Stimulated activated CD4-positive, alpha-beta T cell treated with anti-CD3 and anti-CD28 coated beads, Interleukin-4, amount 100 ng/mL, for 24 hours (primary cell): ENCODE measurements at regions not wholly inside any gene's neighbourhood (a gene's known extent, or its start where the extent isn't known, plus 50 kb on each side); places are given as distances from the start of the nearest gene placed in this dataset.
"Not testable (repeated sequence)": the region's sequence is repeated elsewhere in the genome, so short reads cannot be mapped to it uniquely, and the experiment has no call there.

Experiments used
- DNase-seq: peaks from one replicate; pipeline ENCODE4 v3.0.0-alpha.2; 2020

DNA sequence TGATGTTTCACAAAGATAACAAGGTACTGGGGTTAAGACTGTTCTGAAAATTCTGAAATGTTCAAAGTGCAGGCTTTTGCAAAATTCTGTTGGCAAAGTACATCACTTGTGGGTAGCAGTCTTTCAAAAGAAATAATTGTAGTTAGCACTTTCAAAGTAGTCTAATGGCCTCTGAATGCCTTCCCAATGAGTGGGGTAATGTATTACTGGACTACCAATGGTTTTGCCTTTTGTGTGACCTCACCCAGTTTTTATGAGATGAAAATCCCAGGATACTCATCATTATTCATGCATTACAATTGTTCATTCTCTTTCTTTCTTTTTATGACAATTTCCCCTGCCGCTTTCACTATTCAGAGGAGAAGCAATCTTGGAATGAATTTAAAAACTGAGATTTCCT is 686.1 kb downstream of the GLUD2 start:
- DNase-seq: no peak

DNA sequence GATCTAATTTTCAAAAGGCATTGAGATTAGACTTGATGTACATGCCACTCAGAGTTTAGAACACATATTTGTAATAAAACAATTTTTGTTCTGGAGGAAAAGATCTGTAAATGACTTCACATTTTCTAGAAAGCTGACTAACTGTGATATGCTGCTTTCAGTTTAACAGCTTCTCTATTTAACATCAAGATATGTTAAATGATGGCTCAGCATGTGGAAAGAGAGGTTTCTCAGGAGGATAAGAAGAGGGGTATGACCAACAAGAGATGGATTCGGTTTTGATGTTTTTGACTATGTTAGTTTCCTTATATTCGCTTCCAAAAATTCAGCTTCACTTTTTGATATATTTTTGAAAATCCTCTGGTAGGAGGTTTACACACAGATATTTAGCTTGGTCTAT is 698.7 kb downstream of the GLUD2 start:
- DNase-seq: no peak

DNA sequence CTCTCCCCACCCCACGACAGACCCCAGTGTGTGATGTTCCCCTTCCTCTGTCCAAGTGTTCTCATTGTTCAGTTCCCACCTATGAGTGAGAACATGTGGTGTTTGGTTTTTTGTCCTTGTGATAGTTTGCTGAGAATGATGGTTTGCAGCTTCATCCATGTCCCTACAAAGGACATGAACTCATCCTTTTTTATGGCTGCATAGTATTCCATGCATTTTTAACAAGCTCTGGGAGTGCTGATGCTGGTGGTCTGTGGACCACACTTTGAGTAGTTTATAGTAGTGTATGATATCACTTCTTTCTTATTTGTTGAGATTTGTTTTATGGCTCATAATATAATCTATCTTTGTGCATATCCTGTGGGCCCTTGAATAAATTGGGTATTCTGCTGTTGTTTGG is 706.2 kb downstream of the GLUD2 start:
- not testable (repeated sequence) for DNase-seq

DNA sequence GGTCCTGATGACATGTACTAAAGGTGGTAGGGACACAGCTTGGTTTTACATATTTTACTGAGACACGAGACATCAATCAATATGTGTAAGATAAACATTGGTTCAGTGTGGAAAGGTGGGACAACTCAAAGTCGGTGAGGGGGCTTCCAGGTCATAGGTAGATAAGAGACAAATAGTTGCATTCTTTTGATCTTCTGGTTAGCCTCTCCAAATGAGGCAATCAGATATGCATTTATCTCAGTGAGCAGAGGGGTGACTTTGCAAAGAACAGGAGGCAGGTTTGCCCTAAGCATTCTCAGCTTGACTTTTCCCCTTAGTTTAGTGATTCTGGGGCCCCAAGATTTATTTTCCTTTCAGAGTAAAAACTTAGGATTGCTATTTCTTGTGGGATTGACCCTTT is 706.9 kb downstream of the GLUD2 start:
- DNase-seq: no peak

DNA sequence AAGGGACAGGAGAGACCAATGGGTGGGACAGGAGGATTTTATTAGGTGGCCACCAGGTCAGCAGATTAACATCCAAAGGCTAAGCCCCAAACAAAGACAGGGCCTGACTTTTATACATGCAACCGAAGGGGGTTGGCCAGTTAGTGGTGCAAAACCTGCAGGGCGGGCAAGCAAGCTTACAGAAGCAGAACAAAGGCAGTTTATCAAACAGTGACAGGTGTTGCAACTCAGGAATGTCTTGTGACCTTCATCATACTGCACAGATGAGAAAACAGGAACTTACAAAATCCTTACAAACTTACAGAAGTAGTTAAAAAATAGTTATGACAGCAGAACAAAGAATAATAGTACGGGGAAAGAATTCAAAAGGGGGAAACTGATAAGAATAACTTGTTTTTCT is 708.1 kb downstream of the GLUD2 start:
- DNase-seq: no peak

DNA sequence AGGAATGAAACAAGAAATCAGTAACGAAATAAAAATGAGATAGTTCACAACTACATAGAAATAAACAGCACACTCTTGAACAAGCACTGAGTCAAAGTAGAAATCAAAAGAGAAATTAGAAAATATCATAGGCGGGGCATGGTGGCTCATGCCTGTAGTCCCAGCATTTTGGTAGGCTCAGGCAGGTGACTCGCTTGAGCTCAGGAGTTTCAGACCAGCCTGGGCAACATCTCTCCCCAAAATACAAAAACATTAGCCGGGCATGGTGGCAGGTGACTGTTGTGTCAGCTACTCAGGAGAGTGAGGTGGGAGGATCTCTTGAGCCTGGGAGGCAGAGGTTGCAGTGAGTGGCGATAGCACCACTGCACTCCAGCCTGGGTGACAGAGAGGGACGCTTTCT is 714.4 kb downstream of the GLUD2 start:
- no peak for DNase-seq

DNA sequence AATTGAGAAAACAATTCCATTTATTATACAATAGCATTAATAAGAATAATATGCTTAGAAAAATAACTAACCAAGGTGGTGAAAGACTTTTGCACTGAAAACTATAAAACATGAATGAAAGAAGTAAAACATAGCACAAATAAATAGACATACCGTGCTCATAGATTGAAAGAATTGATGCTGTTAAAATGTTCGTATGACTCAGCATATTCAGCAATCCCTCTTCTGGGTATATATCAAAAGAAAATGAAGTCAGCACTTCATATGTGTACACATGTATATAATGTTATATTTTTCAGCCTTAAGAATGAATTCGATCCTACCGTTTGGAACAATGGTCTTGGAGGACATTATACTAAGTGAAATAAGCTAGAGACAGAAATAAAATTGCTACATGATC is 716.3 kb downstream of the GLUD2 start:
- no peak for DNase-seq

DNA sequence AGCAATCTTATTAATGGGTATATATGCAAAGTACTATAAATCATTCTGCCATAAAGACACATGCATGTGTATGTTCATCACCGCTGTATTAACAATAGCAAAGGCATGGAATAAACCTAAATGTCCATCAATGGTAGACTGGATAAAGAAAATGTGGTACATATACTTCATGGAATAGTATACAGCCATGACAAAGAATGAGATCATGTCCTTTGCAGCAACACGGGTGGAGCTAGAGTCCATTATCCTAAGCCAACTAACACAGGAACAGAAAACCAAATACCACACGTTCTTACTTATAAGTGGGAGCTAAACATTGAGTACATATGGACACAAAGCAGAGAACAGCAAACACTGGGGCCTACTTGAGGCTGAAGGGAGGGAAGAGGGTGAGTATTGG is 720.8 kb downstream of the GLUD2 start:
- not testable (repeated sequence) for DNase-seq

DNA sequence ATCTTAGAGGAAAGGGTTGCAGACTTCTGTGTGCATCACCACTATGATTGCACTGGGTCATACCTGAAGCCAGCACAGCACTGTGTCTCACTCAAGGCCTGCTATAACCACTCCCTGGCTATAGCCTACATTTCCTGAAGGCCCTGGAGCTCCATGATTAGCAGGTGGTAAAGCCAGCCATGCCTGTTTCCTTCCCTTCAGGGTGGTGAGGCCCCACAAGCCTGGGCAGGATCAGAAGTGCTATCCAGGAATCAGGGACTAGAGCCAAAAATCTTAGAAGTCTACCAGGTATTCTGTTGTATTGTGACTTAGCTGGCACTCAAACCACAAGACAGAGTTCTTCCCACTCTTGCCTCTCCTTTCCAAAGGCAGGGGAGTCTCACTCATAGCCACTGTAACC is 734.6 kb downstream of the GLUD2 start:
- no peak for DNase-seq

DNA sequence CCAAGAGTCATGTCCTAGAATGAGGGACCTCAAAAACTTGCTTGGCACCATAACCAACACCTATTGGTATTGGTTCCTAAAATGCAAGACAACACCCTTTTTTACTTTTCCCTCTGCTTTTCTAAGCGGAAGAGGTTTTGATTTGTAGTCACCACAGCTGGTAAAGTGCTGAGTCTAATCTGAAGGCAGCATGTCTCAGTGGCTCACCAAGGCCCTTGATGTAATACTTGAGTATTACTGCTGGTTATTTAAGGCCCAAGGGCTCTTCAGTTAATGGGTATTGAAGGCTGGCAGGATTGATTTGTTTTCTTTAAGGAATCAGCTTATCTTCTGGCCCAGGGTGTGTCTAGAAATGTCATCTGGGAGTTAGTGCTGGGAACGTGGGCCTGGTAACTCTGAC is 735.1 kb downstream of the GLUD2 start:
- DNase-seq: no peak

DNA sequence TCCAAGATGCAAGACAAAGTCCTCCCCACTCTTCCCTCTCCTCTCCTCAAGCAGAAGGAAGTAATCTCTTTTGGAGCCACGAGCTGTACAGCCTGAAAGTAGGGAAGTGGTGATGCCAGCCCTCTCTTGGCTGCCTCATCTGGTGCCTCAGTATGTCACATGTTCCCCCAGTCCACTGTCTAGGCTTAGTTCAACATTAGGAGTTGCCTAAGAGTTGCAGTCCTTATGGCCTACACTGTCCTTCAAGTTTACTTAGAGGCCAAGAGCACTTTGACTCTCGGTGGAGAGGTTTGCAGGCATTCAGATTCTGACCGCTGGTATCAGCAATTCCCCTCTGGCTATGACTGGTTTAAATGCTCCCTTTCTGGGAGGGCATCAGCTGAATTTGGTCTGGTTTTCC is 735.6 kb downstream of the GLUD2 start:
- DNase-seq: no peak

DNA sequence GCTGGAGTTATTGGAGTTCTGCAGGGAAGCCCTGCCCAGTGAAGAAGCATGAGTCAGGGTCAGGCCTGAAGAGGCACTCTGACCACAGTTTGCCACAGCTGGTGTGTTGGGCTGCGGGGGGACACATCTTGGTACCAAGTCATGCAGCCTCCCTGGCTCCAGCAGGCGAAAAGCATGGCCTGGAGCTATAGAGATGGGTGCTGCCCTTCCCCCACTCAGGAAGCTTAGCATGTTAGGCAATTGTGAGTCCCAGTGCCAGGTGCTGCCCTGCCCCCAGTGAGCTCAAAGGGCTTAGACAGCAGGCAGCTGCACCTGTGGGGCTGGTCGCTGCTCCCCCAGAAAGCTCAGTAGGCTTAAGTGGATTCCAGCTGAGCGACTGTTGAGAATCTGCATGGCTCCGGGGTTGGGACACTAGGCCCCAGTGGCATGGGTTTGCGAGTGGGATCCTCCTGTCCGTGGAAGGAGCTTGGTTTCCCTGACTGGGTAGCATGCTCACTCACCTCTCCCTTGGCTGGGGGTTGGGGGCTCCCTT is 755.5 kb downstream of the GLUD2 start:
- no peak for DNase-seq

DNA sequence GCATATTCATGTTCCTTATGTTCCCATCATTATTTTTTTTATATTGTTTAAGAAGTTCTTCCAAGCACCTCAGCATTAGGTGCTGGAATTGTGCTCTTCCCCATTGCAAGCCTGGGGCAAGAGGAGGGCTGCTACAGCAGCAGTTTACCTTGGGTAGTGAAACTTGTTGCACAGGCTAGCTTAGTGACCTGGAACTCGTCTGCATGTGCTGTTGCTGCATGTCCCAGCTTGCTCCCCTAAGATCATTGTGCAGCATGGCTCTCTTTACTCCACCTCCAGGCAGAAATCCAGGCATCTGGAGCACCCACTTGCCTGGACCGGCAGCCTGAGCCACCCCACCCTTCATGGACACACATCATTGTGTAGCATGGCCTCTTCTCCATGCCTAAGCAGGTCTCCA is 776.0 kb downstream of the GLUD2 start:
- DNase-seq: no peak

DNA sequence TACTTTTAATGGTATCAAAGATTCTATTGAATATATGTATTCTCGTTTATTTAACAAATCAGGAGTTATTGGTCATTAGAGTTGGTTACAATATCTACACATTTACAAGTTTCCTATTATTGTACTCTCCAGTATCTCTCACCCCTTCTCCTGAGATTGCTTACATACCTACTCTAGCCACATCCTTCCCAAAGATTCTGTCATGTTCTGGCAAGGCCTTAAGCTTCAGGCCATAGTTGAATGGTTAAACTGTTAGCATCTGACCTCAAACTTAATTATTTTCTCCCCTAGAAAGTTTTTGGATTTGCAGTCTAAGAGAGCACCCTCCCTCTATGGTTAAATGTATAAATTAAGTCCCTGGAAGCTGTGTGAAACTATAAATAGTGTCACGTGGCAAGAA is 784.2 kb downstream of the GLUD2 start:
- no peak for DNase-seq

DNA sequence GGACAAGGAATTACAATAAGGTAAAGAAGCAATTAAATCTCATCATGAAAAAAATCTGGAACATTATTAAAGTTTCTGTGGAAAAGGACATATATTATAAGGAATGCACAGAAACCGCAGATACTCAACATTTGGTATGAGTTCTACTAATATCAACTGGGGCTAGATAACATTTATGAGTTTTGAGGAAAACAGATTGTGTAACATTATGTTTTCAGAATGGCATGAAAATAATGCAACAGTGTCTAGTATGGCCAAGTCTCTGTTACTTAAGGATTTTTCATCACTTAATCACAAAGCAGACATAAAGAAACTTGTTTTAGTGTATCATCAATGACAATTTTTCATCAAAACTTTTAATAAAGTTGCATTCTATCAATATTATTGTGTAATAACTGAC is 785.0 kb downstream of the GLUD2 start:
- DNase-seq: no peak

DNA sequence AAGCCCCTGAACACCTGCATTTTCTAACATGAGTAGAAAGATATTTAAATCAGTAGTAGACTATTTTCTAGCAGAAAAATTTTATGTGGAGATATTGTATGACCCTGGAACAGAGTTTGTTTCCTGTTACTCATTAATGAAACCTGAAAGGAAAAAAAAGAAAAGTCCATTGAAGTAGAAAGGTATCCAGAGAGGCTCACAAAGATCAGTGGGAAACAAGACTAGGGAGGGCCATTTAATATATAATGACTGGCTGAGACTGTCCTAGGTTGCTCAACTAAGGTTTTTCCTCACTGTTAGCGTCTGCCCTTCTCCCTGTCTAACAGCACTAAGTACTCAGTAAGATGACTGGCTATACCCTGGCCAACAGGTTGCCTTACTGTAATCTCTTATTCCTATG is 788.6 kb downstream of the GLUD2 start:
- DNase-seq: no peak

DNA sequence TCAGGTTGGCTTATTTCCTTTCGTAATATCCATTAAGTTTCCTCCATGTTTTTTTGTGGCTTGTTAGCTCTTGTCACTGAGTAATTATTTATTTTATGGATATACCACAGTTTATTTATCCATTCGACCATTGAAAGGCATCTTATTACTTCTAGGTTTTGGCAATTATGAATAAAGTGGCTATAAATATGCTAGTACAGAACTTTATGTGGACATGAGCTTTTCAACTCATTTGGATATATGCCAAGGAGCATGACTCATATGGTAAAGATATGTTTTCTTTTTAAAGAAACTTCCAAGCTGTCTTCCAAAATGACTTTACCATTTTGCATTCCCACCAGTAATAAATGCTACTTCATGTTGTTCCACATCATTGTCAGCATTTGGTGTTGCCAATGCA is 803.6 kb downstream of the GLUD2 start:
- no peak for DNase-seq

DNA sequence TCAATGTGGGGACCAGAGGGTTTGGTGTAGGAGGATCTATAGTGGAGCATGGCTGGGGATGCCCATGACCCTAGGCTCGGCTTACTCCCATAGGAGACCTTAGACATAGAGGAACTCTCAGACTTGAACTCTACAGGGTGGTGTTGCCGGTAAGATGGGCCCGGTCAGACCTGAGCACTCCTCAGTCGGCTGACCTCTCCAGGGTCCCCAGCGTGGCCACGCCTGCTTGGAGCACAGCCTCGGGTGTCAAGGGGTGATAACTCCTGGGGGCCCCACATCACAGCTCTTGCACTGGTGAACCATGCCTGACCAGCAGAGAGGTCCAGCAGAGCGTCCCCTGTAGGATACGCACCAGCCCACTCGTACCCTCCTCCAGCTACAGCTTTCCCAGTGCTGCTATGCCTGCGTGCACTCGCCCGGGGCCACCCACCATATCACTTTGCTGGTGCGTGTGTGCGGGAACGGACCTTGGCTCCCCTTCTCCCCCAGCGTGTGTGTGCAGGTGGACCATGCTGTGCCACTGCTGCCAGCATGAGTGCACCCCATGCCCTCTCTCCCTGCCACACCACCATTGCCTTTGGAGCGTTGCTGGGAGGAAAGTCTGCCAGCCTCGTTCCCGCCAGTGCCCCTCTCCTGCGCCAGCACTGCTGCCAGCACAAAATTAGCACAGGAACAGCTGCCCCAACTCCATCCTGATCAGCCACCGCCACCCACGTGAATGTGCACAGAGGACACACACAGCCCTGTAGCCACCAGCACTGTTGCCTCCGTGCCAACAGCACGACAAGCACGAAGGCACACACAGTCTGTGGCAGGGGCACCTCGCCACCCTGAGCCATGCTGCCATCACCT is 806.6 kb downstream of the GLUD2 start:
- DNase-seq: no peak

DNA sequence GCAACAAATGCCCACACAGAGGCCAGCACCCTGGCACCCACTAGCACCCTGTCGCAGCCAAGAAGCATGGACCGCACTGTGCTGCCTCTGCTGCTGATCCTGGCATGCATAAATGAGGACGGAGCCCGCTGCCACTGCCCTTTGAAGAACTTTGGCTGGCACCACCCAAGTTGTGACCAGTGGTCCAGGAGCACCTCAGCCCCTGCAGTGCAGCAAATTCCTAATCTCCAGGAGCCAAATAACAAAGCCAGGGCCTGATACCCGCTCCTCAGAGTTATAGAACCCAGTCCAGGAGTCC is 807.2 kb downstream of the GLUD2 start:
- no peak for DNase-seq

DNA sequence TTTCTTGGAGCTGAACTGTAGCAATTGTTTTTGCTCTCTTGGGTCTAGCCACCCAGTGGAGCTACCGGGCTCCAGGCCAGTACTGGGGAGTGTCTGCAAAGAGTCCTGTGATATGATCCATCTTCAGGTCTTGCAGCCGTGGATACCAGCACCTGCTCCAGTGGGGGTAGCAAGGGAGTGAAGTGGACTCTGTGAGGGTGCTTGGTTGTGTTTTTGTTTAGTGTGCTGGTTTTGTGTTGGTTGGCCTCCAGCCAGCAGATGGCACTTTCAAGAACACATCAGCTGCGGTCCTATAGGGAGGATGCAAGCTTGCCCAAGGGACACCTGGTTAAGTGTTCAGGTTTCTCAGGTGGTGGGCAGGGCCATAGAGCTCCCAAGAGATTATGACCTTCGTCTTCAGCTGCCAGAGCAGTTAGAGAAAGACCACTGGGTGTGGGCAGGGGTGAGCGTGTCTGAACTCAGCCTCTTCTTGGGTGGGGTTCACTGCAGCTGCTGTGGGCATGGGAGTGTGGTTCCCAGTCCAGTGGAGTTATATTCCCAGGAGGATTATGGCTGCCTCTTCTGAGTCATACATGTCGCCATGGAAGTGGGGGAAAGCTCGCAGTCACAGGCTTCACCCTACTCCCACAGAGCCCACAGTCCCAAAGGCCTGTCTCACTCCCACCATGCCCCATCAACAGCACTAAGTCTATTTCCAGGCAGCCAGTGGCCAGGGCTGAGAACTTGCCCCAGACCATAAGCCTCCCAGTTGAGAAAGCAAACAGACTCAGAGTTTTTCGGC is 811.6 kb downstream of the GLUD2 start:
- no peak for DNase-seq

DNA sequence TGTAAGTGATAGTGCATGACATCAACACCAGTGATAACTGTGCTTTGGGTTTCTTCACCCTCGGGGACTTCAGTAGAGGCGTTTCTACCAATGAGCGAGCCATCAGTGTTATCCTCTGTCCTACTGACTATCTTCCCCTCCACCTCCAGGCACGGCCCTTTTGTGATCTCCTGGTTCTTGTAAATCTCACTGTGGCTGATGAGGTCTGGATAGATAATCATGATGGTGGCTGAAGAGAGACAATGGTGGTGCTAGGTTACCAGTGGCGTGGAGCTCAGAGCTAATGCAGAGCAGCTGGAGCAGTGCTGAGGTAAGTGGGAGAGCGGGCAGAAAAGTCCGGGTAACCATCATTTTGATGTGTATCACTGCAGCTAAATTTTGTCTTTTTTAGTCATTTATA is 816.6 kb downstream of the GLUD2 start:
- no peak for DNase-seq

DNA sequence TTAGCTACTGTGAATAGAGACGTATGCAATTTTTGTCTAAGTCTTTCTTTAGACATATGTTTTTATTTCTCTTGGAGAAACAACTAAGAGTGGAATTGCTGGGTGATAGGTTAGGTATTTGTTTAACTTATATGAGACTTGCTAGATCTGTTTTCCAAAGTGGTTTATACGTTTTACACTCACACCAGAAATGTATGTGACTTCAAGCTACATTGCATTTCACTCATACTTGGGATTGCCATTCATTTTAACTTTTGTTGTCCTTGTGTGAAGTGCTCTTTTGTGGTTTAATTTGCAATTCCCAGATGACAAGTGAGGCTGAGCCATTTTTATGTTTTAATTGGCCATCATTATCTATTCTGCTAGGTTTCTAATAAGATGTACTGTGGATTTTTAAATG is 817.2 kb downstream of the GLUD2 start:
- DNase-seq: no peak

DNA sequence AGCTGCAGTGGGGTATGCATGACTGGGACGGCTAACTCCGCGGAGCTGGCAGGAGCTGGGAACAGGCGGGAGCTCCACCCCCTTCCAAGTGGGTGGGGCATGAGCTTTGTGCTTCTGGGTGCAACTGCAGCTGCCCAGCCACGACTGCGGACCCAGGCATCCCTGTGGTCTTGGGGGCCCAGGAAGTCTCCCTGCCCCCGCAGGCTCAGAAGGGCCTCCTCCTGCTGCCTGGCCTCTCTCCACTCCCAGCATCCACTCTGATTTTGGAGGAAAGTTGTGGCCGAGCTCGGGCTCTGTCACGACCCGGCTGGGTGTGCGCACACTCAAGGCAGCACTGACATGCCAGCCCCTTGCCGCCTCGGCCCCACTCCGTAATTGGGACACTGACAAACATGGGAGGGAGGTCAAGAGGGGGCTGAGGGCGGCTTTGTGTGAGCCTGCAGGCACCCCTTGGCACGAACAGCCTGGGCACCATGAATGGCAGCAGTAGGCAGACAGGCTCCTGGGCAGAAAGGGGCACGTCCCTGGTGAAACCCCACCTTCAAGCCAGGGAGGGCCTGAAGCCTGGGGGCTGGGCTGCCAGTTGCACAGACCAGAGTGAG is 822.6 kb downstream of the GLUD2 start:
- no peak for DNase-seq

DNA sequence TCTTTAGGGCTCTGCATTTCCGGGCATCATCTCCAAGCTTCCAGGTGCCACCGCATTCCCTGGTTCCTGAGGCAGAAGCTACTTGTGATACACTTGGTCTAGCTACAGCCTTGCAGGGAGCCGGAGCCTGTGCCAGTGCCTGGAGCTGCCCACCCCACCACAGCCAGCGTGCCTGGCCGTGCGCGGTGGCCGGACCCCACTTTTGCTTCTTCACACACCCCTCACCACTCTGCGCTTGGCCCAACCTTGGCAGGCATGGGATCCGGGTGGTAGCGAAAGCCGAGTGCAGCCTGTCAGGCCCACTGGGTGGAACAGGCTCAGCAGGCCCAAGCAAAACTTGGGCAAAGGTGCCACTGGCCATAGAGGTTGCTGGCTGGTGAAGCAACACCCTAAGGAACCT is 823.7 kb downstream of the GLUD2 start:
- DNase-seq: no peak
